ENCODE measurements at regions not wholly inside any gene's neighbourhood (a gene's known extent, or its start where the extent isn't known, plus 50 kb on each side); places are given as distances from the start of the nearest gene placed in this dataset.

- no peak for TF ChIP-seq CTCF (IDR thresholded peaks at IDR 0.05 in 8 of 11, conservative IDR thresholded peaks at IDR 0.05 in 3 of 11)
- TF ChIP-seq POLR2A (IDR thresholded peaks at IDR 0.05) = no peak
Observed at GRCh38 chr18:41128545-41128944, 826.5 kb upstream of the PIK3C3 start.
